Retina (tissue), 1 donor: ENCODE measurements at regions not wholly inside any gene's neighbourhood (a gene's known extent, or its start where the extent isn't known, plus 50 kb on each side); places are given as distances from the start of the nearest gene placed in this dataset.
A peak's percentile ranks its signal among the peaks of the same experiment; 100 is the strongest.

Source experiments
- DNase-seq: peaks from one replicate; pipeline ENCODE4 v3.0.0-alpha.2; 2016

DNA sequence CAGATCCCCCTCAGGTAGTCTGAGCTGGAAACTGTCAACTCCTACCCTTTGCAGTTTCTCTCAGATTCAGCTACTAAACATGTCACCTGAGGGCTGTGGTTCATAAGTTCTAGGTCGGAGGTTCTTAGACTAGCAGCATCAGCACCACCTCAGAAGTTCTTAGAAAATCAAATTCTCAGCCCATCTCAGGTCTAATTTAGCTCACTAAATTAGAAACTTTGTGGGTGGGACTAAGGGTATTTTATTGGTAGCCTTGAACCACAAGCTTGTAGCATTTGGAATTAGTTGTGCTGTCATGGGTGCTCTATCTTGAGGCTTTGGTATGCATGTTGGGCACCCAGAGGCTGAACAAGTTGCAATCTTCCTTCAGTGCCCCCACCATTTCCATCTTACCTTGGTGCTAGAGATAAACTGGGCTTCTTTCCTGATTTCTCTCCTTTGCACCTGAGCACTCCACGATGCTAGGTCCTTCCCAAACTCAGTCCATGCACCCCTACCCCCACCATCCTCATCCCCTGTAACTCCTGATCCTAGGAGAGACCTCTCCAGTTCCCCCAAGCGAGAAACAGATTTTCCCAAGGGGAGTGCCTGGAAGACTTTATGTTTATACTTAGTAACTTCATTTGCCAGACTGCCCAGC lies 54.2 kb downstream of the S1PR1 start:
- DNase-seq: no peak

DNA sequence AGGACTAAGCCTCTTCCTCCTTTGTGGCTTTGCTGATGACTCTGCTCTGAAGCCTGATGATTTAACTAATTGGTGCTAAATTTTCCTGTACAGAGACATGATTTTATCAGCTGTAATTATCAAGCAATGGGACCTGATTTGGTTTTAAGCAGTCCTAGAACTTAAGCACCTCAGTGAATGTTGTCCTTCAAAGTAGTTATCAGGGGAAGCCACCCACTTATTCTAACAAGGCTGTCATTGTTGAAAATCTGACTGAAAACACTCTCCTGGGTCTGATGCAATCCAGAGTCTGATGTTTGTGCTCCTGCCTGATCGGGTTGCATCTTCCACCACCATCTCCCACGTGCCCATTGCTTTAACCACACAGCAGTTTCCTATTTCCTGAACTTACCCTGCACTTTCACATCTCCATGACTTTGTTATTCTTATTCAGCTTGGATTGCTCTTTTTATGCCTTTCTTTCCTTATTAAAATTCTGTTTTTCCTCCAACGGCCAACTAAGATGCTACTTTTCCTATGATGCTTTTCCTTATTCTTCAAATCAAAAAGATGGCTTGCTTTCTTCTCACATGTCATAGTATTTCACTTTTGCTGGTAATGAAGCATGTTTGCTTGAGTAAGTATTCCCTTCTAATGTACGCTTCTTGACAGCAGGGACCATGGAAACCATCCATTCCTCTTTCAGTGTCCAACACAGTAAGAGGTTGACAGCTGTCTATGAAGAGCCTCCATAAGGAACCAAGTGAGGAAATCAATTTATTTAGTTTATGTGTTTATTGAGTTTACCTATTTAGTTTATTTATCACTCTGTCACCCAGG lies 55.0 kb downstream of the S1PR1 start:
- peak; percentile 37 for DNase-seq

DNA sequence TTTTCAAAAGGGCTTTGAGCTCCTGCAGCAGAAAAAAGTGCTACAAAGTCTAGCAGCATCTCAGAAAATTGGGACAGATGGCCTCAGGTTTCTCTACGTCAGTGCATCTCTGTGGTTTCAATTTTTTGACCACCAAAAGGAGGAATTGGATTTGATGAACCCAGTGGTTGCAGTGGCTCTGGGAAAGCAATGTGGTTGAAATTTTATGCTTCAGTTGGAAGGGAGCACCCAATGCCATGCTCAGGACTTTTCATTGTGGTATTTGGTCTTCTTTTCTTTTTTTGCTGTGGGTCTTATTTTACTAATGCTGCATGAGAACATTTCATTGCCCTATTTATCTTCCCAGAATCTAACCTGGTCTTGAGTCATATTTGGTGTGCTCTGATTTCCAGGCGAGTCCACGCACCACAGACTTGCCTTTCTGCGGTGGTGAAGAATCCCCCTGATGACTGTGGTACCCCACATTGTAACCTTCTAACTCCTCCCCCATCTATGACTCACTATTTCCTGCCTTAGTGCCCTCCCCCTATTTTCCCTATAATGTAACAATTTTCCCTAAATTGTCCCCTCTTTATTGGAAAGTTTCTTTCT lies 56.7 kb downstream of the S1PR1 start:
- DNase-seq: no peak

- DNase-seq: no peak
These were observed 58.4 kb downstream of the S1PR1 start for GRCh38 chr1:101295209-101295608.

- DNase-seq: no peak
These were observed 61.8 kb downstream of the S1PR1 start for GRCh38 chr1:101298663-101299062.

DNA sequence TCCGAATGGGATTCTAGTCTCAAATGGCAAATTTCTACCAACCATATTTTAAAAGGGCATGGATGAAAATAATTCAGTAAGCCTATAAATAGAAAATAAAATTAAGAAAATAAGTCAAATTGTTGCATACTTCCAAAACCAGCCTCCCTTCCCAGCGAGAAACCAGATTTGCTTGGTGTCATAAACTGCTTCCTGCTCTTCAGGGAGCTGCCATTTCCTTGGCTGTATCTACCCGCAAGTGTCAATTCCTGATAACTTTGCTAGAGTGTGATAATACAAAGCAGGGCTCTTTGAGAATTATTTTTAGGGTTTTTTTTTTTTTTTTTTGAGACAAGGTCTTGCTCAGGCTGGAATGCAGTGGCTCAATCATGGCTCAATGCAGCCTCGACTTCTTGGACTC lies 62.3 kb downstream of the S1PR1 start:
- DNase-seq: no peak

GRCh38 chr1:101299710-101300109 lies 62.9 kb downstream of the S1PR1 start:
- no peak for DNase-seq

- no peak for DNase-seq
These were observed 64.1 kb downstream of the S1PR1 start for GRCh38 chr1:101300916-101301315.

DNA sequence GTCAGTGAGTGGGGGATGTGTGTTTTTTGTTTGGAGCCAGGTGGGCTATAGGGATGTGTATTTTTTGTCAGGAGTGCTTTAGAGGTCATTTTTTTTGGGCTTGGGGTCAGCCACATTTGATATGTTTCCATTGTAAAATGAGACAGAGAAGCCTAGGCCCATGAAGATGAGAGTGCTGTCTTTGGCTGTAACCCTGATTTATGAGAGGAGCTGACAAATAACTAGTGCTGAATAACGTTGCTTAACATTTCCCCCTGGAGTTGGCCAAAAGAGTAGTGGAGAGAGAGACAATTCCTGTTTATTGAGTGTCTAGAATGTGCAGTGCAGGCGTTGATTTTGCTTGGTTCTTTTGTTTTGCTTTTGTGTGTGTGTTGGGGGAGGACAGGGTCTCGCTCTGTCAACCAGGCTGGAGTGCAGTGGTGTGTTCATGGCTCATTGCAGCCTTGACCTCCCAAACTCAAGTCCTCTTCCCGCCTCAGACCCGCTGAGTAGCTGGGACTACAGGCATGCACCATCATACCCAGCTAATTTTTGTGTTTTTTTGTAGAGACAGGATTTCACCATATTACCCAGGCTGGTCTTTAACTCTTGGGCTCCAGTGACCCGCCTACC lies 64.7 kb downstream of the S1PR1 start:
- no peak for DNase-seq

GRCh38 chr1:101302831-101303511 lies 66.2 kb downstream of the S1PR1 start:
- peak; percentile 12 for DNase-seq

DNA sequence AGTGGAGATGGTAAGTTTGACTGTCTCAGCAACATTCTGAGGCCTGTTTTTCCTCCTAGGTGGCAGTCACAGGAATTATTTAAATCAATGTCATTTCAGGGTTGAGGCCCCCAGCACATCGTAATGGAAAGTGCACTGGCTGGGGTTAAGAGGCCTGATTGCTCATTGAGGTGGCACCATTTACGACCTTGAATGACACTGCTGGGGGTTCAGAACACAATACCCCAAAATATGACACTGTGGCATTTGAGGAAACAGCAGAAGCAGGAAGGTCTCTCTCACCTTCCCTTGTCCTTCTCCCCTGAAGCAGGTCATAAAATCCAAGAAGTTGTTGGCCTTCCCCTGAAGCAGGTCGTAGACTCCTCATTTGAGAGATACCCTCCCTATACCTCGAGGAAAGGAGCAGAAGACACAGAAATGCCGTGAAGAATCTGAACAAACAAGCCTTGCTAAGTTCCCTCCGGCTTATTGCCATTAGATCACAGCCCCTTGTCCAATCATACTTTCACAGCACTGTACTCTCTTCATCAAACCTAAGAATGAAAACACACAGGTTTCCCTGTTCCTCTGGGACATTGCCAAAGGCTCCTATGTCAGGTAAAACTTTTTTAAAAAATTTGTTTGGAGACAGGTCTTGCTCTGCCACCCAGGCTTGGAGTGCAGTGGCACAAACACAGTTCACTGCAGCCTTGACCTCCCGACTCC lies 71.3 kb downstream of the S1PR1 start:
- no peak for DNase-seq

DNA sequence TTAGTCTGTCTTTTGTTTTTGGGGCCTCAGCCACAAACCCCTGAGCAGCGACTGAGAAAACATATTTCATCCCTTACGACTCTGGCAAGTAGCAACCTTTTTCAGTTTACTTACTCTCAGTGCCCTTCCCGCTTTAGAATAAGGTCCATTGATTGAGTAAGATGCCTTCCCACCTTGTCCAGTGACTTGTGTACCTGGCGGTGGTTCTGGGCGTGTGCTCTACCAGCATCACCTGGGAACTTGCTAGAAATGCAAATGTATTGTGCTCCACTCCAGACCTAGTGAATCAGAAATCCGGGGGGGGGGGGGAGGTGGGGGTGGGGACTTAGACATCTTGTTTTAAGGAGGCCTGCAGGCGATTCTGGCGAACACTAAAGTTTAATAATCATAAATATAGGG lies 72.1 kb downstream of the S1PR1 start:
- DNase-seq: peak; percentile 6

DNA sequence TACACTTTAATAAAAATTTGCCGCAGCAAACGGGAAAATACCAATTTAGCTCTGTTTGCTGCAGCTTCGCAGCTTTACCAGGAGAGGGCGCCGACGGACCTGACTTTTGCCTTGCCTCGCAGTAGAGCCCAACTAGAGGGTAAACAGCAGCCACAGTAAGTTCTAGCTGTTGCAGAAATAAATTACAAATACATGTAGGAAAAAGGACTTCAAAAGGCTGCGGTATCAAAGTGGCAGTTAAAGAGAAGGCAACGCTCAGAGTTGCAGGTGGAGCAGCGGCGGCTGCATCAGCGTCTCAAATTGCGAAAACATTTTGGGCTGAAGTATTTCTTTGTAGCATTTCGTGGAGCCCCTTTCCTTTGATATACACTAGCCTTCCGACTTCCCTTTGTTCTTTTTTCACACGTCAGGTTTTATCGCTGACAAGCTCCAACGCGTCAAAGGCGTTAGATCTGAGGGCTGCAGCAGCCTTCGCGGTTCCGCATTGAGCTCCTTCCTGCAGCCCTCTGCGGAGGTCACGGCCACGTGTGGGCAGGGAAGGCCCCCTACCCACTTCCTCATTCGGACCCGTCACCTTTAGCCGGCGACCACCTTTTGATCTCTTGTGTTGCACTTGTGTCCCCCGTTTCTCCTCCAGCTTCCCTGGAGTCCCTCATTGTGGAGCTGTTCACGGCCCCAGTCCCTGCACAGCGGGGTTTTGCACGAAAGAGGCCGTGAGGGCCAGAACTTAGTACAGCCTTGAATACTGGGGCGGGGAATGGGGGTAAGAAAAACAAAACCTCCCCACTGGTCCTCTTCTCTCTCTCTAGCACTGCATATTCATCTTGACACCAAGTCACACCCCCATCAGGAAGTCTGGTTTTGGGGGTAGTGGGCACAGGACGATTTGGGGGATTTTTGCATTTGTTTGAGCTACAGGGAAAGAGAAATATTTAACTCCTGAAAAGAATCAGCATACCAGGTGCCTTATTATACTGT lies 72.8 kb downstream of the S1PR1 start:
- DNase-seq: peak; percentile 88

- no peak for DNase-seq
These were observed 73.7 kb downstream of the S1PR1 start for GRCh38 chr1:101310506-101310905.

GRCh38 chr1:101311146-101311920 lies 74.5 kb downstream of the S1PR1 start:
- no peak for DNase-seq

GRCh38 chr1:101312147-101312546 lies 75.3 kb downstream of the S1PR1 start:
- DNase-seq: no peak

GRCh38 chr1:101313356-101313755 lies 76.5 kb downstream of the S1PR1 start:
- no peak for DNase-seq

- DNase-seq: no peak
These were observed 77.4 kb downstream of the S1PR1 start for GRCh38 chr1:101314244-101314643.

DNA sequence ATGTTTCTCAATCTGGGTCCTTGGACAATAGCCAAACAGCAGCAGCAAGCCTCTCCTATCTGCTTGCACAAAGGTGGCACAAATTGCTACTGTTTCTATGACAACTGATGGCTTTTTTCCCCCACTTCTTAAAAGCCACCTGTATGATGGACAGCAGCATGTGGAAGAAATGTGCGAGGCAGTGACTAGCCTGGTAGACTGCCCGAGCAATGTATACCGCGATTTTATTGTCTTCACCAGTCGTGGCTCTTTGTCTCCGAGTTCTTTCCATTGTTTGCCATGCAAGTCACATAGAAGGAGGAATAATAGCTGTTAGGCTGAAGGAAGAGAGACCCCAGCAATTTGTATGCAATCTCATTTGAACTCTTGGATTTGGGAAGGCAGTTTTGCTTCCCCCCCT lies 79.4 kb downstream of the S1PR1 start:
- peak; percentile 55 for DNase-seq

GRCh38 chr1:101316799-101317198 lies 80.0 kb downstream of the S1PR1 start:
- no peak for DNase-seq
